Hepatocyte (in vitro differentiated cells): ENCODE measurements at regions not wholly inside any gene's neighbourhood (a gene's known extent, or its start where the extent isn't known, plus 50 kb on each side); places are given as distances from the start of the nearest gene placed in this dataset.

ENCODE experiments used
- DNase-seq: peaks from one replicate; pipeline ENCODE4 v3.0.0-alpha.2; 2016; ENCODE audit warnings: low spot score
- H2AFZ ChIP-seq: fragments of 200-600 bp; sonication (generic); 2 replicates; pipeline ENCODE4 v1.6.0; 2016; ENCODE audit warnings: antibody characterized with exemption, mild to moderate bottlenecking
- H3K27ac ChIP-seq: fragments of 200-600 bp; sonication (generic); 2 replicates; pipeline ENCODE4 v1.5.1; 2016; ENCODE audit warnings: mild to moderate bottlenecking
- H3K27me3 ChIP-seq: fragments of 200-600 bp; sonication (generic); 2 replicates; pipeline ENCODE4 v1.6.1; 2016
- H3K36me3 ChIP-seq: fragments of 200-600 bp; sonication (generic); replicated peaks from 2 replicates; pipeline ENCODE4 v1.5.1; 2016; ENCODE audit warnings: low read depth; ENCODE audit not compliant: insufficient read depth
- H3K4me1 ChIP-seq: fragments of 200-600 bp; sonication (generic); 2 replicates; pipeline ENCODE4 v1.5.1; 2016; ENCODE audit warnings: mild to moderate bottlenecking, moderate library complexity; ENCODE audit not compliant: insufficient read depth
- H3K4me2 ChIP-seq: fragments of 200-600 bp; sonication (generic); 2 replicates; pipeline ENCODE4 v1.6.0; 2016
- H3K4me3 ChIP-seq: fragments of 200-600 bp; sonication (generic); 2 replicates; pipeline ENCODE4 v1.5.1; 2016; ENCODE audit warnings: mild to moderate bottlenecking
- H3K79me2 ChIP-seq: fragments of 200-600 bp; sonication (generic); 2 replicates; pipeline ENCODE4 v1.6.0; 2017; ENCODE audit warnings: mild to moderate bottlenecking
- H3K9me2 ChIP-seq: fragments of 200-600 bp; sonication (generic); replicated peaks from 2 replicates; pipeline ENCODE4 v1.6.0; 2017; ENCODE audit warnings: mild to moderate bottlenecking; ENCODE audit not compliant: insufficient read depth
- H3K9me3 ChIP-seq: fragments of 200-600 bp; sonication (generic); 2 replicates; pipeline ENCODE4 v1.5.1; 2016; ENCODE audit warnings: low read depth, mild to moderate bottlenecking
- H4K20me1 ChIP-seq: fragments of 200-600 bp; sonication (generic); 2 replicates; pipeline ENCODE4 v1.6.0; 2016; ENCODE audit warnings: mild to moderate bottlenecking; ENCODE audit not compliant: insufficient read depth, poor library complexity, severe bottlenecking
- EZH2 ChIP-seq: fragments of 200-600 bp; sonication (generic); IDR thresholded peaks from 2 replicates; pipeline ENCODE4 v1.6.1; 2016; ENCODE audit warnings: antibody characterized with exemption, mild to moderate bottlenecking, borderline replicate concordance
- EZH2phosphoT487 ChIP-seq: fragments of 200-600 bp; sonication (generic); IDR thresholded peaks from one replicate; pipeline ENCODE4 v1.6.1; 2018; ENCODE audit warnings: antibody characterized with exemption, mild to moderate bottlenecking, low read depth, moderate library complexity; ENCODE audit not compliant: unreplicated experiment, severe bottlenecking
- WGBS: methylation state at CpG from one replicate; pipeline ENCODE4 v1.1.6; 2016; ENCODE audit warnings: low lambda C conversion rate; ENCODE audit errors: missing lambda C conversion rate; 5-methylcytosine and 5-hydroxymethylcytosine counted together
- TF ChIP-seq, protein P1 (sequence below): fragments of 200-600 bp; sonication (generic); IDR thresholded peaks from 2 replicates; pipeline ENCODE4 v1.5.1; 2016; ENCODE audit warnings: antibody characterized with exemption, mild to moderate bottlenecking; ENCODE audit not compliant: poor library complexity

DNA sequence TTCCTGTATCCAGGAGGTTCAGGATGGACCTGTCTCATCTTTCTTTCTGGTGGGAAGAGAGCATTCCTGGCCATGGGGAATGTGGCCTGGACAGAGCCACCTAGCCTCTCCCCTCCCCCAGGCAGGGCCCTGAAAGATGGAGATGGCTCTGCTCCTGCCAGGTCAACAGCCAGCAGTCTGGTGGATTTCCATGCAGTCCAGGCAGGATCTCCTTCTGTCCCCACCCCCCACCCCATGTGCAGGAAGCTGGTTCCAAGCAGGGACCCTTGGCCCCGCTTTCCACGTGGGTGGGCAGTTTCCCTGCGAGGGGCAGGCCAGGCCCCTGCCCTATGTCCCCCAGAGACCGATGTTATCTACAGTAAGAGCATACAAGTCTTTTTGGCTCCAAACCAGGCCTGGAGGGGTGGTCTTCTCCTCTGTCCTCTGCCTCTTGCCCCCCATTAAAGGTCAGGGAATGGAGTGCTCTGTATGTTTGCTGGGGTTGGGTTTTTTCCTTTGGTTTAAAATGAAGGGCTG lies 240.5 kb downstream of the SEC14L1 start:
- TF ChIP-seq EZH2phosphoT487, result no peak
- TF ChIP-seq EZH2, result no peak
- TF ChIP-seq, protein P1, sequence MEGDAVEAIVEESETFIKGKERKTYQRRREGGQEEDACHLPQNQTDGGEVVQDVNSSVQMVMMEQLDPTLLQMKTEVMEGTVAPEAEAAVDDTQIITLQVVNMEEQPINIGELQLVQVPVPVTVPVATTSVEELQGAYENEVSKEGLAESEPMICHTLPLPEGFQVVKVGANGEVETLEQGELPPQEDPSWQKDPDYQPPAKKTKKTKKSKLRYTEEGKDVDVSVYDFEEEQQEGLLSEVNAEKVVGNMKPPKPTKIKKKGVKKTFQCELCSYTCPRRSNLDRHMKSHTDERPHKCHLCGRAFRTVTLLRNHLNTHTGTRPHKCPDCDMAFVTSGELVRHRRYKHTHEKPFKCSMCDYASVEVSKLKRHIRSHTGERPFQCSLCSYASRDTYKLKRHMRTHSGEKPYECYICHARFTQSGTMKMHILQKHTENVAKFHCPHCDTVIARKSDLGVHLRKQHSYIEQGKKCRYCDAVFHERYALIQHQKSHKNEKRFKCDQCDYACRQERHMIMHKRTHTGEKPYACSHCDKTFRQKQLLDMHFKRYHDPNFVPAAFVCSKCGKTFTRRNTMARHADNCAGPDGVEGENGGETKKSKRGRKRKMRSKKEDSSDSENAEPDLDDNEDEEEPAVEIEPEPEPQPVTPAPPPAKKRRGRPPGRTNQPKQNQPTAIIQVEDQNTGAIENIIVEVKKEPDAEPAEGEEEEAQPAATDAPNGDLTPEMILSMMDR, result no peak
- Histone ChIP-seq H3K79me2 (peaks cover 98% of the 10 kb centered on the region), H3K36me3 (no peaks in the 10 kb centered on the region), H3K27me3 (no peaks in the 10 kb centered on the region), H3K4me2 (peak overlapping the region; percentile 51), H3K9me2 (no peaks in the 10 kb centered on the region), H3K4me3 (no peak overlapping the region), H4K20me1 (peaks cover 84% of the 10 kb centered on the region), H3K4me1 (peaks cover 81% of the 10 kb centered on the region), H2AFZ (no peak overlapping the region), H3K9me3 (no peaks in the 10 kb centered on the region), H3K27ac (peak overlapping the region; percentile 83)
- peak; percentile 6 for DNase-seq
- WGBS, result 40% methylated on average over 4 of the region's 4 CpGs

DNA sequence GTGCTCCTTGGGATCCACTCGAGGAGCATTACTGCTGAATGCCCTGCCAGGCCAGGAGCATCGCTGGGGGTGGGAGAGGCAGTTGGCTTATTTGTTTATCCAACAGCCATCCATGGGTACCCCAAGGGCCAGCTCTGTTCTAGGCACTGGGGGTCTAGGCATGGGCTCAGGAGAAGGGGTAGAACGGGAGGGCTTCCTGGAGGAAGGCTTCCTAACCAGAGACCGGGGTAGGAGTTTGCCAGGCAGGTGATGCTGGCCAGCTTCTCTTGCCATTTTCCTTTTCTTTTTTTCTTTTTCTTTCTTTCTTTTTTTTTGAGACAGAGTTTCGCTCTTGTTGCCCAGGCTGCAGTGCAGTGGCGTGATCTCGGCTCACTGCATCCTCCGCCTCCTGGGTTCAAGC lies 241.0 kb downstream of the SEC14L1 start:
- H3K9me2 ChIP-seq, result no peaks in the 10 kb centered on the region
- WGBS, result 86% methylated on average over 8 of the region's 8 CpGs
- H3K27me3 ChIP-seq, result no peaks in the 10 kb centered on the region
- H3K4me3 ChIP-seq, result no peak overlapping the region
- H3K79me2 ChIP-seq, result peaks cover 98% of the 10 kb centered on the region
- H4K20me1 ChIP-seq, result peaks cover 84% of the 10 kb centered on the region
- TF ChIP-seq EZH2 (no peak), EZH2phosphoT487 (no peak)
- TF ChIP-seq, protein P1, result no peak
- no peak for DNase-seq
- no peaks in the 10 kb centered on the region for H3K36me3 ChIP-seq
- H3K4me2 ChIP-seq, result peak overlapping the region; percentile 51
- no peak overlapping the region for H2AFZ ChIP-seq
- H3K9me3 ChIP-seq, result no peaks in the 10 kb centered on the region
- H3K27ac ChIP-seq, result peak overlapping the region; percentile 83
- H3K4me1 ChIP-seq, result peaks cover 81% of the 10 kb centered on the region

DNA sequence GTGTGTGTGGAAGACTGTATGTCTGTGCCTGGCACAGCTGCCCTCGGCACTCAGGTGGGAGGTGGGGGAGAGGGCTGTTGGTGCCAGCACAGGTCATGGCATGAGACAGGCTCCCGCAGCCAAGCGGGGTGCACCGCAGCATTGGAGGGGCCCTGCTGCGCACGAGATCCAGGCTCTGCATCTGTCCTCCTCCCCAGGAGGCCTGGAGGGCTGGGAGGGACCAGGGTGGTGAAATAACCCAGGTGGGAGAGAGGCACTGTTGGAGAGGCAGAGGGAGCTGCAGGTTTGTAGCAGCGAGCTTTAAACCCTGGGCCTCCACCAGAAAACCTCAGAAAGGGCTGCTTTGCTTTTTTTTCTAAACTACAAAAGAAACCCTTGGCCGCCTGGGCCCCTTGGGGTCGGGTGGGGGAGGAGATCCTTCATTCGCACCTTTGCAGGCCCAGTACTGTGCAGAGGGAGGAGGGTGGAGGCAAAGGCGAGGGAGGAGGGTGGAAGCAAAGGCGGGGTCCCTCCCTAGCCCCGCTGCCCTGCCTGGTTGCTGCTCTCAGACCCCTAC lies 241.7 kb downstream of the SEC14L1 start:
- TF ChIP-seq, protein P1, result peak; percentile 24
- no peak for TF ChIP-seq EZH2
- no peaks in the 10 kb centered on the region for H3K27me3 ChIP-seq
- 38% methylated on average over 10 of the region's 13 CpGs for WGBS
- H3K9me2 ChIP-seq, result no peaks in the 10 kb centered on the region
- peaks cover 99% of the 10 kb centered on the region for H3K79me2 ChIP-seq
- no peak overlapping the region for H2AFZ ChIP-seq
- peaks cover 86% of the 10 kb centered on the region for H4K20me1 ChIP-seq
- no peaks in the 10 kb centered on the region for H3K9me3 ChIP-seq
- DNase-seq, result peak; percentile 49
- peak overlapping the region; percentile 83 for H3K27ac ChIP-seq
- H3K4me1 ChIP-seq, result peaks cover 83% of the 10 kb centered on the region
- no peaks in the 10 kb centered on the region for H3K36me3 ChIP-seq
- peak overlapping the region; percentile 51 for H3K4me2 ChIP-seq
- H3K4me3 ChIP-seq, result no peak overlapping the region
